Fibroblast of the conjunctiva (primary cell): ENCODE measurements at regions not wholly inside any gene's neighbourhood (a gene's known extent, or its start where the extent isn't known, plus 50 kb on each side); places are given as distances from the start of the nearest gene placed in this dataset.
"Not testable (repeated sequence)": the region's sequence is repeated elsewhere in the genome, so short reads cannot be mapped to it uniquely, and the experiment has no call there.

Experiments
- DNase-seq: peaks from one replicate; pipeline ENCODE4 v3.0.0-alpha.2; 2010; ENCODE audit warnings: low read depth

- DNase-seq: no peak
These were observed 110.0 kb upstream of the VANGL1 start for GRCh38 chr1:115531631-115532264.

GRCh38 chr1:115530407-115530806, 111.4 kb upstream of the VANGL1 start:
- peak; percentile 63 for DNase-seq

DNA sequence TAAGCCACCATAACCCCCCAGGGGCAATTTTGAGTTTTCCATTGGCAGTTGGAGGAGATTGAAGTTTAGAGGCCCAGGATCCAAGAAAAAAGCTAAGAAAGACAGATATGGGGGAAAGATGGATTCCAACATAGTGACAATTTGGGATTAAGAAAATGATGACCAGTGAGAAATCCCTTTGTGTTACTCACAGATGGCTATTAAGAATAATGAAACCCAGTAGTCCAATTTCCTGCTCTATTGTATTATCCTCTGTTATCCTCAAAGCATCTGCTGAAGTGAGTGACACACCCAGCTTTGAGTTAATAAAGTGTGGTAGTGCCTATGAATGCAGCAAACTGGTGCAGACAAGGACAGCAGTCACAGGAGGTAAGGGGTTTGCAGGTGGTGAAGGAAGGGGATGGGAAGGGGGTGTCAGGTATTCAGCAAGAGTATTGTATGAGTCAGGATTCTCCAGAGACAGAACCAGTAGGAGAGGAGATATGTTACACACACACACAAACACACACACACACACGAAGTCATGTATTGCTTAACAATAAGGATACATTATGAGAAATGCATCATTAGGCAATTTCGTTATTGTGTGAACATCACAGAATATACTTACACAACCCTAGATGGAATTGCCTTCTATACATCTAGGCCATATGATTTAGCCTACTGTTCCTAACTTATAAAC, 112.4 kb upstream of the VANGL1 start:
- no peak for DNase-seq

DNA sequence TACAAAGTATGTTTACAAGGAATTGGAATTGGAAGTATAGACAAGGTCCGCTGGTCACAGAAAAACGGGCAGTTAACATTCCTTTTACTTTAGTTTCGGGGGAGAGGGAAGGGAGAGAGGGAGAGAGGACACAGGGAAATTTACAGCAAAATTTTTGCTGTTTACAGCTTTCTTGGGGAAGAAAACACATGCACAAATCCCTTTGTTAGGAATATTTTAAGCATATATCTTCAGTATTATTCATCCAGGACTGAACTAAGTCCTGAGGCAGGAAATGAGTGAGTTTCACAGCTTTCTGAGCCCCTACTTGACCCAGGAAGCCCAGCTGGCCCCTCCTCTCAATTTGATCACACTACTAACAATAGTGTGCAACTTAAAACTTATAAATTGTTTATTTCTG, 113.4 kb upstream of the VANGL1 start:
- not testable (repeated sequence) for DNase-seq

DNA sequence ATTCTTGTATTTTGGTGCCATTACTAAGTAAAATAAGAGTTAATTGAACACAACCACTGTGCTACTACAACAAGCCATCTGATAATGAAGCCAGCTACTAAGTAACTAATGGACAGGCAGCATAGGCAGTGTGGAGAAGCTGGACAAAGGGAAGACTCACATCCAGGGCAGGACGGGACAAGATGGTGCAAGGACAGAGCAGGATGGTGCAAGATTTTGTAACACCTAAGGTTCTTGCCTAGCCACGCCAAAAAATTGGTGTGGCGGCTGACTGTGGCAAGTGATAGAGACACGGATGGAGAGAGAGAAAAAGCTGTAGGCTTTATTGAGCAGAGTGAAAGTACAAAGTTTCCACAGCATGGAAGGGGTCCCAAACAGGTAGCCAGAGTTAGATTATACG, 114.0 kb upstream of the VANGL1 start:
- DNase-seq: no peak

GRCh38 chr1:115526900-115527299, 114.9 kb upstream of the VANGL1 start:
- DNase-seq: no peak

DNA sequence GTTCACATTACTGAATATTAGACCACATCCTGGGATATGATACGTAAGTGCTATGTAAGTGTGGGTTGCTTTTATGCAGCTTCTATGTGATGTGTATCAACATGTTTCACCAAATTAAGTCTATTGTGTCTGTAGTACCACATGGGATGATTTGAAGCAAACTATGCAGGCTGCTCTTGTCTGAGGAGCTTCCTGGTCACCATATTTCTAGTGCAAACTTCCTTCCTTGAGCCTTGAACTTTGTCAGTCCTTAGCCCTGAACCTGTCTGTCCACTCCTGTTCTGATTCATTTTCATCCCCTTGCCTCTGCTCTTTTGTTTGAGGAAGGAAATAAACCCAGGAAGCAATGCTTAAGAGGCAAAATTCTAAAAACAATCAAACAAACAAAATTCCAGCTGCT, 117.5 kb upstream of the VANGL1 start:
- no peak for DNase-seq

- no peak for DNase-seq
These were observed 119.4 kb upstream of the VANGL1 start for GRCh38 chr1:115522386-115522785.

DNA sequence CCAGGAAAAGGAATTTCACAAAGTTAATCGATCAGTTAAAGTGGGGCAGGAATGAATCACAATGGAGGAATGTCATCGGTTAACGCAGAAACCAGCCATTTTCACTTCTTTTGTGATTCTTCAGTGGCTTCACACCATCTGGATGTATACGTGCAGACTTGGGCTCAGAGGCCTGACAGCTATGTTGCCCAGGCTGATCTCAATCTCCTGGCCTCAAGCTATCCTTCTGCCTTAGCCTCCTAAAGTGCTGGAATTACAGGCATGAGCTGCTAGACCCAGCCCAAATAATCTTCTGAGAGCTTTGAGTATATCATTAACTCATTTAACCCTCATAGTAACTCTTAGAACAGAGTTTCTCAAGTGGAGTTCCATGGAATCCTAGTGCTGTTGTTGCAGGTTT, 126.5 kb upstream of the VANGL1 start:
- DNase-seq: no peak

DNA sequence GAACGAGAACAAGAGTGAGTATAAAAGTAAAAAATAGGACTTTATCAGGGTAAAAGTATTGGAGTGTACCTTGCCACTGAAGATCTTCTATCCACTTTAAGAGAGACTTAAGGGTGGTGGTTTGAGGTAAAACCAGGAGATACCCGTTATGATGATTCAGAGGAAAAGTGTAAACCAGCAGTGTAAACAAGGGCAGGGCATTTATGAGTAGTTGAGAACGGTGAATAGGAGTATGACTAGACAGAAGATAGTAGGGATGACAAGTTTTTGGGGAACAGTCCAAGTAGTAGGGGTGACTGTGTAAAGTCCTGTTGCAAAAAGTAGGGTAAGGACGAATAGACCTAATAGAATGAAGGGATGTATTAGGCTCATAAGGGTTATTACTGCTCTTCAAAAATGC, 131.5 kb upstream of the VANGL1 start:
- not testable (repeated sequence) for DNase-seq

DNA sequence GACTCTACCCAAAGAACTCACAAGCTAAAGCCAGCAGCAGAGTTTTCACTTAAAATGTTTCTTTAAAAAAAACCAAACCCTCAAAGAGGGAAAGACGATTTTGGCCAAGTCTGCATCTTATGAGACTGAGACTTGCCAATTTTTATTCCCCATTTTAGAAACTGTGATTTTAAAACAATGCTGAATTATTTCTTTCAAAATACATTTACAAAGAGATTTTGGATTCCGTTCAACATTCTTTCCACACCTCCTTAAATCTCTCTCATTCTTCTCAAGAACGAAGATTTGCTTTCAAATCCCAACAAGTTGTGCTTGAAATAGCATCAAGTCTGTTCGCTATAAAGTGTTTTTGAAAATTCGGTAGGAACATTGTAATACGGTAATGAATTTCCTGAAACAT, 133.9 kb upstream of the VANGL1 start:
- DNase-seq: no peak

- peak; percentile 50 for DNase-seq
These were observed 134.7 kb upstream of the VANGL1 start for GRCh38 chr1:115506924-115507589.

DNA sequence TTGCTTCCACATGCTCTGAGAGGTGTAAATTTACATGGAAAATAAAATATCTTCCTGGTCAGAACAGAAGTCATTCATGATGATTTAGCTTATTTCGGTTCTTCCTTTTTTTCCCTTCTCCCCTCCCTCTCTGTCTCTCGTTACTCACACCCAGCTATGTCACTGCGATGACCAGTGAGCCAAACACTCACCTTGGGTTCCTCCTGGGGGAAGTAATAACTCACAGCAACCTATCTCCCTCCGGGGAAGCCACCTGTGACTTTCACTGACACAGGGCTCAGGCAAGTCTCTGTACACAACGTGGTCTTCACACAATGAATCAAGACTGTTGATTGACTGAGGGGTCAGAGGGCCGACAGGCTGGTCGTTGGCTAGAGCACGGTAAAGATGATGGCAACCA, 135.3 kb upstream of the VANGL1 start:
- no peak for DNase-seq

DNA sequence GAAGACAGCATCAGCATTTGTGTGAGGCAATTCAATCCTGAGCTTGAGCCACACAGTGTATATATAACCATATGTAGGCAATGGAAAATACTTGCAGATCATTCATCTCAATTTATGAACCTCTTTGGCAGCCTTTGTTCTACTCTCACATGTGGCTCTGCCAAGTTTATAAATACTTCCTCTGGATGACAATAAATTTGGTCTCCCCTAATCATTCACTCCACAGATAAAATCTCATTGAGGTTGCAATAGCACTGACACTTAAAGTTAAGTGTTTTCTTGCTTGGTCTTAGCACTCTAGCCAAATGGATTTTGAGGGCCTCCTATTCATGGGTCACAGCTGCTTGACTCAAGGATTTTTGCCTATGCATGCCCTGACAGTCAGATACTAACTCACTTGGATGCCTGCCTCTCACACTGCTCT, 136.6 kb upstream of the VANGL1 start:
- DNase-seq: no peak

DNA sequence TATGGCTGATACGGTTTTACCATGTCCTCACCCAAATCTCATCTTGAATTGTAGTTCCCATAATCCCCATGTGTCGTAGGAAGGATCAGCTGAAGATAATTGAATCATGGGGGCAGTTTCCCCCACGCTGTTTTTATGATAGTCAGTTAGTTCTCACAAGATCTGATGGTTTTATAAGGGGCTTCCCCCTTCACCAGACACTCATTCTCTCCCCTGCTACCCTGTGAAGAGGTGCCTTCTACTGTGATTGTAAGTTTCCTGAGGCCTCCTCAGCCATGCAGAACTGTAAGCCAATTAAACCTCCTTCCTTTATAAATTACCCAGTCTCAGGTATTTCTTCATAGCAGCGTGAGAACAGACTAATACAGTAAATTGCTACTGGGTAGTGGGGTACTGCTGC, 139.6 kb upstream of the VANGL1 start:
- DNase-seq: not testable (repeated sequence)

GRCh38 chr1:115501476-115501875, 140.3 kb upstream of the VANGL1 start:
- no peak for DNase-seq

- DNase-seq: no peak
These were observed 142.5 kb upstream of the VANGL1 start for GRCh38 chr1:115499253-115499652.

GRCh38 chr1:115496904-115497527, 144.8 kb upstream of the VANGL1 start:
- DNase-seq: peak; percentile 10

- peak; percentile 53 for DNase-seq
These were observed 146.1 kb upstream of the VANGL1 start for GRCh38 chr1:115495625-115496024.

DNA sequence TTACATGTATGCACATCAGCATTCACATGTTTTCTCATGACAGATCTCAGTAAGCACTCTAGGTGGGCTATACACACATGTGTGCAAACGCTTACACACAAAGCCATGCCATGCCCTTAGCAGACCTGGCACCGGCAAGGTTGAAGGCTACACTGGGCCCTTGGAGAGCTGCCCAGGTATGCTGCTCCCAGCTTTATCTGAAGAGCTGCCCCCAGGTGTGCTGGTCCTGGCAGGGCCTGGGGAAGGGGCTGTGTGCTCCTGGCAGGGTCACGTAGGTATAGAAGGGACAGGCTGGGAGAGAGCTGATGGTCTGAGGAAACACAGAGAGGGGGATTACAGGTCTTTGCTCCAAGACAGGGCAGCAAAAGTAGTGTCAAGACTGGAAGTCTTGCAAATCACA, 146.7 kb upstream of the VANGL1 start:
- DNase-seq: no peak

DNA sequence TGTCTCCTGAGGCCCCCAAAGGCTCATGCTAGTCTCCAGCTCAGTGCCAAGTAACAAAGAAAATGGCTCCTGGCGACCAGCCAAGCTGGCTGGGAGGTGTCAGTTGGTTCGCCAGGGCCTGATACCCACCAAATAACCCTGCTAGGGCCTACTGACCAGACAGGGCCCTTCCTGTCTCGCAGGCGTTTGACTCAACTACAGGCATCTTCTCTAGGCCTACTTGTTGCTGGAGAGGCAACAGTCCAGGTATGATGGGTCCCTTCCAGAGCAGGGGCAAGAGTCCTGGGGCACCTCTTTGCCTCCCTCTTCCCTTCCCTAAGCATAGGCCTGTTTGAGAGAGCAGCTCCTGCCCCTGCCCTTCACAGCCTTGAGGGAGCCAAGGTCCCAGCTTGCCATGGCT, 147.9 kb upstream of the VANGL1 start:
- no peak for DNase-seq

DNA sequence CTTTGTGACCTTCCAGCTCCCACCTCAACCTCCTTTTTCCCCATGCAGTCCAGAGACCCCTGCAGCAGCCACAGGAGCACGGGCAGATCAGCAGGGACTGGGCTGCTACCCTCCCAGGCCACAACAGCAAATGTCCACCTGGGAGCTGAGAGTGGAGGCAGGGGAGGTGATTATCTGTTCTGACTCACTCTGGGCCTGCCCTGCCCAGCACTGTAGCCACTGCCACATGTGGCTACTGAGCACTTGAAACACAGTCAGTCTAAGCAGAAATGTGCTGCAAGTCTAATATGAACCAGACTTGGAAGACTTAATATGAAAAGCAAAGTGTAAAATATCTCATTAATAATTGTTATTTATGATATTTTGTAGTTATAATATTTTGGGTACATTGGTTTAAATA, 148.9 kb upstream of the VANGL1 start:
- peak; percentile 12 for DNase-seq

- no peak for DNase-seq
These were observed 149.7 kb upstream of the VANGL1 start for GRCh38 chr1:115492019-115492595.
